LNCAP (cell line): ENCODE measurements at regions not wholly inside any gene's neighbourhood (a gene's known extent, or its start where the extent isn't known, plus 50 kb on each side); places are given as distances from the start of the nearest gene placed in this dataset.

Experiments used
- CTCF ChIP-seq: fragments of 450-650 bp; IDR thresholded peaks from 2 replicates; pipeline ENCODE4 v1.5.1; 2017; ENCODE audit warnings: mild to moderate bottlenecking

- no peak for TF ChIP-seq CTCF
Measured at GRCh38 chr11:71101046-71101445, 151.3 kb downstream of the SHANK2 start.

DNA sequence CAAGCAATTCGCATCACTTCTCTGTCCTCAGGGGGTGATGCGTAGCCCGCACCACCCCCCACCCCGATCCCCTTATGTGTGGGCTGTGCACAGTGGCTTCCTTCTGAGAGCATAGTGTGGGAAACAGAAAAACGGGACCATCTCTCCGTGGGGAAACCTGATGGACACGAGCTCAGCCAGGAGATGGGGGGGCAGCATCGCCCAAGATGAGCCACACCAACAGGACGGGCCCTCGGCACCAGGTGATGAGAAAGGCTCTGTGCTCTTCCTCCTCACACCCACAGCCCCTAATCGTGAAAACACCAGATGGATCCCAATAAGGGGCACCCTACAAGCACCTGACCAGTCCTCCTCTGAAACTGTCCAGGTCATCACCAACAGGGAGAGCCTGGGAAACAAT, 153.6 kb downstream of the SHANK2 start:
- no peak for TF ChIP-seq CTCF

DNA sequence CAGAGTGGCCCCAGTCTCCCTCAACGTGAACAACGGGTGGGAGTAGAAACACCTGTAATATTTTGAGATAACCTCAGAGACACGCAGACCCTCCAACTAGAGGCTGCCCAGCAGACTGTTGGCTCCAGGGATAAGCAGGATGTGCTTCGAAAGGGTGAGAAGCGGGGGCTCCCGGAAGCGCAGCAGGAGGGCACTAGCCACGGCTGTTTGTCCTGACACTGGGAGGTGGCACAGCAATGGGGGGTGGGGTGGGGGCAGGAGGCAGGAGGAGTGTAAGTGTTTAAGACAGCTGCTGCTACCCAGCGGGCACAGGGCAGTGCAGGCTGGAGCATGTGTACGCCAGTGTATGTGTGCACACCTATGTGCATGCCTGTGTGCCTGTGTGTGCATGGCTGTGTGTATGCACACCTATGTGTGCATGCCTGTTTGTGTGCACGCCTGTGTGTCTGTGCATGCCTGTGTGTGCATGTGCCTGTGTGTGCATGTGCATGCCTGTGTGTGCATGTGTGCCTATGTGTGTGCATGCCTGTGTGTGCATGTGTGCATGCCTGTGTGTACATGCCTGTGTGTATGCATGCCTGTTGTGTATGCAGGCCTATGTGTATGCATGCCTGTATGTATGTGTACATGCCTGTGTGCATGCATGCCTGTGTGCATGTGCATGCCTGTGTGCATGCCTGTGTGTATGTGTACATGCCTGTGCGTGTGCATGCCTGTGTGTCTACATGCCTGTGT, 154.7 kb downstream of the SHANK2 start:
- TF ChIP-seq CTCF = no peak

DNA sequence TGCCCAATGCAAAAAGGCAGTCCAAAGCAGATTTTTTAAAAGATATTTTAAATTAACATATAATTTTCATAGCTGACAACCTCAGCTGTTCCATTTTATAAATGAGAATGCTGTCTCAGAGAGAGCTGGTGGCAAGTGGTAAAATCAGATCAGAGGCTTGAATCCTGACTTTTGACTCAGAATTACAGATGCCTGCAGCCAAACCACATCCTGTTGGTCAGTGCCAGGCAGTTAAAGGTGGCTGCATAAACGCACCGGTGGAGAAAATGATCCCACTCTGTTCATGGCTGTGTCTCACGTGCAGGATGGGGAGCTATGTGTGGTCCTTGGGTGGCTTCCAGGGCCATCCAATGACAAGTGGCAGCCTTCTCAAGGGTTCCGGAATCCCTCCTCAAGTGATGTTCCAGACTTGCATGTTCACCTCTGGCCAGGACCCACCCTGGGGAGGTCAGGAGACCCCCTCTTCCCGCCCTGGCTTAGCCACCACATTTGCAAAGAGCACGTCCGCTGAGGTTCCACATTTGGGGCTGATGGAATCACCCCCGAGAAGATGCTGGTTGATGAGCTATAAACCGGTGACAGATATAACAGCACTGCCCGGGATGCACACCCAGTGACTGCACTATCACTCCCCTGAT, 155.5 kb downstream of the SHANK2 start:
- TF ChIP-seq CTCF = no peak

DNA sequence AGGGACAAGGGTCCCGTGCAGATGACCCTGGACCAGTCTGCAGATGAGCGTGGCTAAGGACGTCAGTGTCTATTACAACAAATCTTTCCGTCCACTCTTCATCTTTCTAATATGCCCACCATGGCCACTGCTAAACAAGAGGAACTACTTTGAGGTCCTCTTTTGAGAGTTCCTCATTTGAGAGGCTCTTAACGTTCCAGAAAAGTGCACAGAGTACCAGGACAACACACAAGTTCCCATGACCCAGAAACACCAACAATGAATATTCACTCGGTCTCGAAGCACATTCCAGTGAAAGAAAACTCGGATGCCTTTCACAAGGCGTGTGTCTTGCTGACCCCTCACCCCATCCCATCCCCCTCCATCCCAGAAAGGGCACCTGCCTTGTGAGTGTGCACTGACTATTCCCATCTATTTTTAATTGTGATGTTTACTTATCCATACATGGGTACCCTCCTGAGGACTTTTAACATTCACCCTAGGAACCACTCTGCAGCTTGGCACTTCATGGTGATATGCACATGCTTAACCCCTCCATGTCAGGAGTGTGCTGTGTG, 157.0 kb downstream of the SHANK2 start:
- no peak for TF ChIP-seq CTCF

DNA sequence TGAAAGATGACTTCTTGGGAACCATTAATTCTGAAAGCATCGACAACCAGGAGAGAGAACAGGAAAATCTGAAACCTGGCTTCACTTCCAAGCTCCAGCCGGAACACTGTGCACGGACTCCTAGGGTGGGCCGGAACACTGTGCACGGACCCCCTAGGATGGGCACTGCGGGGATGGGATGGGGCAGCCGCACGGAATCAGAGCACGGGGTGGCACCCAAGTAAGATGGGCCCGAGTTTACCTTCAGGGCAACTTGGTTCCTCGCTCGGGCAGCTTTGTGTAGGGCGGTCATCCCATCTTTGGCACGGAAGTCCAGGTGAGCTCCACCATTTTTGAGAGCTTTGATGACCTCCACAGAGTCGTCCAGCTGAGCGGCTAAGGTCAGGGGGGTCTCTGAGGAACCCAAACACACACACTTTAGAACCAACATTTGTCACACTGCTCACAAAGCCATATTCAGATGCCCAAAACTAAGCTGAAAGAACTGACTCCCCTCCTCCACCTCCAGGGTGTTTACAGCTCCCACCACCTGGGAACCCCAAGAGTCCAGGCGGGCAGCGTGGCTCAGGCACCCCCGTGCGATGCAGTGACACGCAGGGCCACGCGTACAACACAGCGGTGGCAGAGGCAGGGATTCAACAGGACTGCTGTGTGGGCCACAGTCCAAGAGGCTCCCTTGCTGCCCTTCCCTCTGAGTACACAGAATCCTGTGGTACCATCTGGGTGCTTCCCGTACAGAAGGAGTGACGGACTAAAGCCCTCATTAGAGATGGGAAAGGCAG, 157.9 kb downstream of the SHANK2 start:
- no peak for TF ChIP-seq CTCF

- no peak for TF ChIP-seq CTCF
Measured at GRCh38 chr11:71093783-71094182, 158.6 kb downstream of the SHANK2 start.
